Stimulated activated CD8-positive, alpha-beta memory T cell treated with anti-CD3 and anti-CD28 coated beads, Interleukin-12 subunit alpha, Interleukin-12 subunit beta, amount 100 ng/mL, for 1 hour (primary cell): ENCODE measurements at regions not wholly inside any gene's neighbourhood (a gene's known extent, or its start where the extent isn't known, plus 50 kb on each side); places are given as distances from the start of the nearest gene placed in this dataset.

Experiments
- DNase-seq: peaks from one replicate; pipeline ENCODE4 v3.0.0-alpha.2; 2020; ENCODE audit warnings: low read depth

GRCh38 chr14:105844810-105845724, 318.7 kb downstream of the TMEM121 start:
- DNase-seq: no peak

DNA sequence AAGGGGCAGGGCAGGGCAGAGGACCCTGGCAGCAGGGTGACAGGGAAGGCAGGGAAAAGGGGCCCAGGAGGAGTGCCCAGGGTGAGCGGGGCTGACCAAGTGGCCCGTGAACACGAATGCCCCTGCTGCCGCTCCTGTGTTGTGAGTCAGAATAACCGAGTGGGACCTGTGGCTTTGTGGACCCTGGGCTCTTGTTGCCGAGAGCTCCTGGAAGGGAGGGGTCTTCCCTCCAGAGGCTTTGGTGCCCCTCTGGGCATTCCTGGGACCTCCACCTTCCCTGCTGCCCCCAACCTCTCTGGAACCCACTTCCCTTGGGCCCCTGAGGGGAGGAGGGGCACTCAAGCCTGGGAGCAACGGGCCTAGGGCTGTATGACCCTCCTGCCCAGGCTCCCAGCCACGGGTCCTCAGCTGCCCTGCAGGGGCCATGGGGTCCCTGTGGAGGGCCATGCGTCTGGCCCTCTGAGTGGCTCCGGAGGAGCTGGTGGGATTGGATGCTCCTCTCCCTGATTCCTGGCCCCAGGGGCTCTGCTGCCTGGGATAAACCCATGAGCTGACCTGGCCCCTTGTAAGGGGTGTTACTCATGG, 319.4 kb downstream of the TMEM121 start:
- no peak for DNase-seq

GRCh38 chr14:105846312-105846711, 319.9 kb downstream of the TMEM121 start:
- DNase-seq: no peak

GRCh38 chr14:105847400-105847799, 321.0 kb downstream of the TMEM121 start:
- no peak for DNase-seq

GRCh38 chr14:105848570-105848969, 322.2 kb downstream of the TMEM121 start:
- no peak for DNase-seq

- DNase-seq: no peak
Observed at GRCh38 chr14:105849933-105850626, 323.7 kb downstream of the TMEM121 start.

- DNase-seq: no peak
Observed at GRCh38 chr14:105850853-105851581, 324.6 kb downstream of the TMEM121 start.

GRCh38 chr14:105851716-105852377, 325.5 kb downstream of the TMEM121 start:
- no peak for DNase-seq

GRCh38 chr14:105852378-105853088, 326.1 kb downstream of the TMEM121 start:
- DNase-seq: no peak

DNA sequence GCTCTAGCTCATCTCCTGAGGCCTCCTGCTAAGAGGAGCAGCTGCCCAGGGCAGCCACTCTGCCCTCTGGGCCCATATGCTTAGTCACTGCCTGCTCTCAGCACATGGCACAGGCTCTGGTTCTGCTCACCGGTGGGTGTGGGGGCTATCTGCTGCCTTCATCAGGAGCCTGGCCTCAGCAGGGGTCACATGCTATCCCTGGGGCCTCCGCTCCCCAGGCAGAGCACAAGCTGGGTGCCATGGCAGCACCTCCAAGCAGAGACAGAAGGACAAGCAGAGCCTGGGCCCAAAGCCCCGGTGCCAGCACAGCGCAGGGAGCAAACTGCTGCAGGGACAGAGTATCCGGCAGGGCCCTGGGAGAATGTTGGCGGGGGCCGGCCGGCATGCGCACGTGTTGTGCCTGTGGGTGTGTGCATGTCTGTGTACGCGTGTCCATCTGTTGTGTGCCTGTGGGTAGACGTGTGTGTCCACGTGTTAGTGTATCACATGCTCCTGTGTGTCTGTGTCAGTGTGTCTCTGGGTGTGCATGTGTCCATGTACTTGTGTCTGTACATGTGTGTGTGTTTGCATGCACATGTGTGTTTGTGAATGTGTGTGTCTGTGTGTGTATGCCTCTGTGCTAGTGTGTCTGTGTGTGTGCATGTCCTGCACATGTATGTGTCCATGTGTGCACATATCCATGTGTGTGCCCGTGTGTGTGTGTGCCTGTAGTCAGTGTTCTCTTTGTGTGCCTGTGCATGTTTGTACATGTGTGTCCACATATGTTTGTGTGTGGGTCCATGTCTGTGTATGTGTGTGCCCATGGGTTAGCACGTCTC, 326.9 kb downstream of the TMEM121 start:
- DNase-seq: no peak

- no peak for DNase-seq
Observed at GRCh38 chr14:105853907-105854599, 327.7 kb downstream of the TMEM121 start.

GRCh38 chr14:105854600-105855245, 328.3 kb downstream of the TMEM121 start:
- DNase-seq: no peak

DNA sequence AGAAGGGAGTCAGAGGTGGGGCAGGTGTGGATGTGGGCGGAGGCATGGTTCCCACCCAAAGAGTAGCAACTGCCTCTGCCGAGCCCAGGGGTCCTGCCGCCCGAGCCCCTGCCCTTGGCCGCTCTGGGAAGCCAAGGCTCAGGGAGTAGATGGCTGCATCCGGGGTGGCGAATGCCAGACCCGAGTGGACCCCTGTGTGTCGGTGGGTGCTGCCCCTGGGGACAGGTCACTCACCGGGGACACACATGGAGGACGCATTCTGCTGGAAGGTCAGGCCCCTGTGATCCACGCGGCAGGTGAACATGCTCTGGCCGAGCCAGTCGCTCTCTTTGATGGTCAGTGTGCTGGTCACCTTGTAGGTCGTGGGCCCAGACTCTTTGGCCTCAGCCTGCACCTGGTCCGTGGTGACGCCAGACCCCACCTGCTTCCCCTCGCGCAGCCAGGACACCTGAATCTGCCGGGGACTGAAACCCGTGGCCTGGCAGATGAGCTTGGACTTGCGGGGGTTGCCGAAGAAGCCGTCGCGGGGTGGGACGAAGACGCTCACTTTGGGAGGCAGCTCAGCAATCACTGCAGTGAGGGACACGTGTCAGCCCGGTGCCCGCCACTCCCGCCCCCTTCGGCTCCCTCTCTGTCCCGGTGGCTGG, 329.0 kb downstream of the TMEM121 start:
- DNase-seq: no peak

DNA sequence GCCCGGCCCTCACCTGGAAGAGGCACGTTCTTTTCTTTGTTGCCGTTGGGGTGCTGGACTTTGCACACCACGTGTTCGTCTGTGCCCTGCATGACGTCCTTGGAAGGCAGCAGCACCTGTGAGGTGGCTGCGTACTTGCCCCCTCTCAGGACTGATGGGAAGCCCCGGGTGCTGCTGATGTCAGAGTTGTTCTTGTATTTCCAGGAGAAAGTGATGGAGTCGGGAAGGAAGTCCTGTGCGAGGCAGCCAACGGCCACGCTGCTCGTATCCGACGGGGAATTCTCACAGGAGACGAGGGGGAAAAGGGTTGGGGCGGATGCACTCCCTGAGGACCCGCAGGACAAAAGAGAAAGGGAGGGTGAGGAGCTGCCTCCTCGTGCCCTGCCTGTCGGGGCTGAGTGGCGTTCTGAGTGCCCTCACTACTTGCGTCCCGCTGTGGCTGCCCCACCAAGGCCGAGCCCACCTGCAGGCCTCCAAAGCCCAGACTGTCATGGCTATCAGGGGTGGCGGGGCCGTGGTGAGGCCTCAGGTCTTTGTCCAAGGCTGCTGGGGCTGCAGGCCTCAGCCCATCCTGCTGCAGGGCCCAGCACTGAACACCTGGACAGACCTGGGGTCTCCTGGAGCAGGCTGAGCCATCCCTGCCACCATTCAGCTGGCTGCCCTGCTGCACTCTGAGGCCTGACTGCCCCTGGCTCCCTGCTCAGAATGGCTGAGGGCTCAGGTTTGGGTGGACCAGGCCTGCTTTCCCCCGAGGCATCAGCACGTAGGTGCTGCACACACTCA, 329.7 kb downstream of the TMEM121 start:
- no peak for DNase-seq

DNA sequence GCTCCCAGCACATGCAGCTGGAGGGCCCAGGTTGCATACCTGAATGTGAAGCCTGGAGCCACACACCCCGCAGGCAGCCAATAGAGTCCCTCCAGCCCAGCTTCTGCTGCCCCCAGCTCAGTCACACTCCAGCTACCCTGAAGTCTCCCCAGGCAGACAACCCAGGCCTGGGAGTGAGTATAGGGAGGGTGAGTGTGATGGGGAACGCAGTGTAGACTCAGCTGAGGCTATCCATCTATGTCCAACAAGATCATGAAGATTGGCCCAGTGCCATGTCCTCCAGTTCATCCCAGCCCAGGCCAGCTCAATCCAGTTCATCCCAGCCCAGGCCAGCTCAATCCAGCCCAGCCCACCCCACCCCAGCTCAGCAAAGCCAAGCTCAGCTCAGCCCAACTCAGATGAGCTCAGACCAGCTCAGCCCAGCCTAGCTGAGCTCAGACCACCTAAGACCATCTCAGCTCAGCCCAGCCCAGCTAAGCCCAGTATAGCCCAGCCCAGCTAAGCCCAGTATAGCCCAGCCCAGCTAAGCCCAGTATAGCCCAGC, 330.4 kb downstream of the TMEM121 start:
- DNase-seq: no peak

DNA sequence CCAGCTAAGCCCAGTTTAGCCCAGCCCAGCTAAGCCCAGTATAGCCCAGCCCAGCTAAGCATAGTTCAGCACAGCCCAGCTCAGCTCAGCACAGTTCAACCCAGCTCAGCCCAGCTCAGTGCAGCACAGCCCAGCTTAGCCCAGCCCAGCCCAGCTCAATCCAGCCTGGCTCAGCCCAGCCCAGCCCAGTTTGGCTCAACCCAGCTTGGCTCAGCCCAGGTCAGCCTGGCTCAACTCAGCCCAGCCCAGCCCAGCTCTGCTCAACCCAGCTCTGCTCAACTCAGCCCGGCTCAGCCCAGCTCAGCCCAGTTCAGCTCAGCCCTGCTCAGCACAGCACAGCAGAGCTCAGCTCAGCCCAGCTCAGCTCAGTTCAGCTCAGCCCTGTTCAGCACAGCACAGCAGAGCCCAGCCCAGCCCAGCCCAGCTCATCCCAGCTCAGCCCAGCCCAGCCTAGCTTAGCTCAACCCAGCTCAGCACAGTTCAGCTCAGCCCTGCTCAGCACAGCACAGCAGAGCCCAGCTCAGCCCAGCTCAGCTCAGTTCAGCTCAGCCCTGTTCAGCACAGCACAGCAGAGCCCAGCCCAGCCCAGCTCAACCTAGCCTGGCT, 330.9 kb downstream of the TMEM121 start:
- no peak for DNase-seq
